ENCODE measurements at regions not wholly inside any gene's neighbourhood (a gene's known extent, or its start where the extent isn't known, plus 50 kb on each side); places are given as distances from the start of the nearest gene placed in this dataset.
"Not testable (repeated sequence)": the region's sequence is repeated elsewhere in the genome, so short reads cannot be mapped to it uniquely, and the experiment has no call there.

DNA sequence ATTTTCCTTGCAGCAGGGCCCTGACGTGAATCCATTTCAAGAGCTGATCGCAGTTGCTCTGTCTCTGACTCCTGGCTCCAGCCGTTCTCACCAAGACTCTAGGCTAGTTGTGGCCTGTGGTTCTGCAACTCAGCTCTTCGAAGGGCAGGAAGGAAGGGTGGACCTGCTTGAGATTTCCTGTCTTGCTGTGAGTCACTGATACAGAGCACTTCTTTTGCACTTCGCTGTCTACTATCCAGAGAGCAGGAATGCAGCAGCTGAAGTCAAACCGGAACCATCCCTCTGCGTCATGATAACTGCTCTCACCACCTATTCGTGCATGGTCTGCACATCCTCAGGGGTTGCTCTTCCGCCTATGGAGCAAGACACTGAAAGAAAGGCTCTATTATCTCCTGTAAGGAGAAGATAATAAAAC lies 59.7 kb downstream of the RAP2B start:
- Histone ChIP-seq H3K4me1 (peaks cover 0 to 38% (median 8%) of the 10 kb centered on the region in 12 donors), H3K4me3 (peak overlapping the region in 5 of 12 donors; percentile 1 to 17 (median 11)), H3K36me3 (no peaks in the 10 kb centered on the region), H3K27me3 (no peaks in the 10 kb centered on the region), H3K9me3 (no peaks in the 10 kb centered on the region), H3K27ac (peak overlapping the region; percentile 40 to 95 (median 68))
- TF ChIP-seq, protein P1, sequence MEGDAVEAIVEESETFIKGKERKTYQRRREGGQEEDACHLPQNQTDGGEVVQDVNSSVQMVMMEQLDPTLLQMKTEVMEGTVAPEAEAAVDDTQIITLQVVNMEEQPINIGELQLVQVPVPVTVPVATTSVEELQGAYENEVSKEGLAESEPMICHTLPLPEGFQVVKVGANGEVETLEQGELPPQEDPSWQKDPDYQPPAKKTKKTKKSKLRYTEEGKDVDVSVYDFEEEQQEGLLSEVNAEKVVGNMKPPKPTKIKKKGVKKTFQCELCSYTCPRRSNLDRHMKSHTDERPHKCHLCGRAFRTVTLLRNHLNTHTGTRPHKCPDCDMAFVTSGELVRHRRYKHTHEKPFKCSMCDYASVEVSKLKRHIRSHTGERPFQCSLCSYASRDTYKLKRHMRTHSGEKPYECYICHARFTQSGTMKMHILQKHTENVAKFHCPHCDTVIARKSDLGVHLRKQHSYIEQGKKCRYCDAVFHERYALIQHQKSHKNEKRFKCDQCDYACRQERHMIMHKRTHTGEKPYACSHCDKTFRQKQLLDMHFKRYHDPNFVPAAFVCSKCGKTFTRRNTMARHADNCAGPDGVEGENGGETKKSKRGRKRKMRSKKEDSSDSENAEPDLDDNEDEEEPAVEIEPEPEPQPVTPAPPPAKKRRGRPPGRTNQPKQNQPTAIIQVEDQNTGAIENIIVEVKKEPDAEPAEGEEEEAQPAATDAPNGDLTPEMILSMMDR (IDR thresholded peaks at IDR 0.05), result no peak
- TF ChIP-seq POLR2A (IDR thresholded peaks at IDR 0.05), result no peak
- ATAC-seq (peak; percentile 97 to 100 (median 100)), DNase-seq (peak; percentile 70 to 77 (median 73))
- WGBS, 4 donors, result 10 to 14% (median 13%) methylated on average over 9 of the region's 9 CpGs
- intact Hi-C loops (cut with DNase I), result loop anchor here in 5 of 10 donors (5.0 to 10.0 kb wide), 4 partner anchors 47 to 63 kb away; partner anchors contain the start of gene RAP2B (in 3 of the 5)

DNA sequence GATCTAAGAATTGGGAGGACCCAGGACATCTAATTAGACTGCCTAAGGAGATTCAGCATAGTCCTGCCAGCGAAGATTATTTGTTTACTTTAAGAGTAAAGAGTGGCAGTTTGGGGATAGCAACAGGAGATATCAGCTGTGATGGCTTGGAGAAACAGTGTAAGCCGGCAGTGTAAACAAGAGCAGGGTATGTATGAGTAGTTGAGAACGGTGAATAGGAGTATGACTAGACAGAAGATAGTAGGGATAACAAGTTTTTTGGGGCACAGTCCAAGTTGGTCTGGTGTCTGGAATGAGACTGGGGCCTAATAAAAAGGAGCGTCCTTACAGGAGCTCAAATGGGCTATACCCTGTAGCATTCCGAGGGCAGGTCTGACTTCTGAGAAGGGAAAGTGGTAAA lies 64.9 kb downstream of the RAP2B start:
- not testable (repeated sequence) for H3K36me3 ChIP-seq, H3K9me3 ChIP-seq, H3K27me3 ChIP-seq, ATAC-seq, H3K27ac ChIP-seq, DNase-seq, H3K4me3 ChIP-seq
- 76 to 90% (median 87%) methylated on average over 5 of the region's 5 CpGs for WGBS, 4 donors
- peaks cover 0 to 13% (median 0%) of the 10 kb centered on the region in 12 donors for H3K4me1 ChIP-seq
- intact Hi-C loops (cut with DNase I), result loop anchor here in 3 of 10 donors (10.0 kb wide), 3 partner anchors 52 to 62 kb away; partner anchors contain the start of gene RAP2B (in 1 of the 3)

DNA sequence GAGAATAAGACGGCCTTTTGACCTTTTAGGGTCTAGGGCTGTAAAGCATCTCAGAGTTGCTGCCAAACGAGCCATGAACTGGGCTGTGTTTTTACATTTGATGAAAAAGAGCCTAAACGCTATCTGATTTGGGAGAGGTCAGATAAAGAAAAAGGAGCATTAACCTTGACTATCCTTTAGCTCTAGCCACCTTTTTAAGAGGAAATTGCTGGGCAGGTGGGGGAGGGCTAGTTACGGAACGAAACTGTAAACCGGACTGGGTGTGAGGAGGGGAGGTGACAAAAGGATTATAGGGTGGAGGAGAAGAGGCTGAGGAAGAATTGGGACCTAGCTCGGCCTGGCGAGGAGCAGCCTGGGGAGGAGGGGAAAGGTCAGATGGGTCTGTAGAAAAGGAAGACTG lies 68.4 kb downstream of the RAP2B start:
- H3K9me3 ChIP-seq; H3K27me3 ChIP-seq; ATAC-seq; H3K36me3 ChIP-seq; H3K4me3 ChIP-seq; DNase-seq; H3K27ac ChIP-seq; intact Hi-C loops (cut with DNase I); H3K4me1 ChIP-seq: not testable (repeated sequence)
- WGBS, 4 donors, result 87 to 89% (median 87%) methylated on average over 8 of the region's 8 CpGs

DNA sequence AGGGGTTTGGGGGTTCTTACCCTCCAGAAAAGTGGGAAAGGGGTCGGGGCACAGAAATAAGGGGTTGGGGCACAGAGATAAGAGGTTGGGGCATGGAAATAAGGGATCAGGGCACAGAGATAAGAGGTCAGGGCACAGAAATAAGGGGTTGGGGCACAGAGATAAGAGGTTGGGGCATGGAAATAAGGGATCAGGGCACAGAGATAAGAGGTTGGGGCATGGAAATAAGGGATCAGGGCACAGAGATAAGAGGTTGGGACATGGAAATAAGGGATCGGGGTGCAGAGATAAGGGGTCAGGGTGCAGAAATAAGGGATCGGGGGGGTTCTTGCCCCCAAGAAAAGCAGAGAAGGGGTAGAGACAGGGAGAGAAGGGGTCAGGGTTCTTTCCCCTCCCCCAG lies 69.2 kb downstream of the RAP2B start:
- not testable (repeated sequence) for H3K9me3 ChIP-seq
- WGBS, 4 donors, result 84 to 90% (median 85%) methylated on average over 3 of the region's 3 CpGs

DNA sequence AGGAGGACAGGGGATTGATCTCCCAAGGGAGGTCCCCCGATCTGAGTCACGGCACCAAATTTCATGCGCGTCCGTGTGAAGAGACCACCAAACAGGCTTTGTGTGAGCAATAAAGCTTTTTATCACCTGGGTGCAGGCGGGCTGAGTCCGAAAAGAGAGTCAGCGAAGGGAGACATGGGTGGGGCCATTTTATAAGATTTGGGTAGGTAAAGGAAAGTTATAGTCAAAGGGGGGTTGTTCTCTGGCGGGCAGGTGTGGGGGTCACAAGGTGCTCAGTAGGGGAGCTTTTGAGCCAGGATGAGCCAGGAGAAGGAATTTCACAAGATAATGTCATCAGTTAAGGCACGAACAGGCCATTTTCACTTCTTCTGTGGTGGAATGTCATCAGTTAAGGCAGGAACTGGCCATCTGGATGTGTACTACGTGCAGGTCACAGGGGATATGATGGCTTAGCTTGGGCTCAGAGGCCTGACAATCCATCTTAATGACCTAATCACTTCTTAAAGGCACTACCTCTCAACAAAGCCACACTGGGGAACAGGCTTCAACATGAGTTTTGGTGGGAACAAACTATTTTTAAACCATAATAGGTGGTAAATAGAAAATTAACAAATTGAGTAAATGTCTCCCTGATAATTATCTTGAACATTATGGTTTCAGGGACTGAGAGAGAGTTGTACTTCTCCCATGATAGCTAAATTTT lies 70.2 kb downstream of the RAP2B start:
- H3K36me3 ChIP-seq; H3K27me3 ChIP-seq; H3K4me1 ChIP-seq; H3K27ac ChIP-seq; ATAC-seq; intact Hi-C loops (cut with DNase I); H3K4me3 ChIP-seq; DNase-seq; H3K9me3 ChIP-seq: not testable (repeated sequence)
- 88 to 90% (median 88%) methylated on average over 10 to 11 of the region's 11 CpGs for WGBS, 4 donors

More for the DNA sequence above, 69.2 kb downstream of the RAP2B start:
- intact Hi-C loops (cut with DNase I); DNase-seq; ATAC-seq; H3K36me3 ChIP-seq; H3K27ac ChIP-seq; H3K4me3 ChIP-seq; H3K4me1 ChIP-seq; H3K27me3 ChIP-seq: not testable (repeated sequence)

DNA sequence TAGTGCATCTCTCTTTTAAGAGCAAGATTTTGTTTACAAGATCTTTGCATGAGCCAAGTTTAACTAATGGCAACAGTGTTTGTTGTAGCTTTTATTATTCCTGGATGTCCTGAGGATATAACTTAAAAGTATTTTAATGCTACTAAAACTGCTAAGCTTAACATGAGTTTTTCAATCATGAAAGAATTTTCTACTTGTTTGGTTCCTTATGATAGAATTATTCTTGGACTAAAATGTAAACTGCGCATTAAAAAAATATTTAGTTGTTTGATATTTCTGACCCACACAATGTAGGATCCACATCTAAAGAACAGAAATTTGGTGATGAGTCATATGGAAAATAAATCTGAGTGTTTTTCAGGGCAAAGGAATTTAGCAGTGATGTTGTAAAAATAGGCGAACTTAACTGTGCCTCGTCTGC lies 70.8 kb downstream of the RAP2B start:
- no peaks in the 10 kb centered on the region for H3K27me3 ChIP-seq
- H3K36me3 ChIP-seq, result no peaks in the 10 kb centered on the region
- H3K9me3 ChIP-seq, result no peaks in the 10 kb centered on the region
- WGBS, 4 donors, result 70 to 78% (median 75%) methylated on average over 3 of the region's 3 CpGs
- intact Hi-C loops (cut with DNase I), result no loop called here
- no peak for ATAC-seq
- H3K4me3 ChIP-seq, result no peak overlapping the region
- DNase-seq, result no peak
- TF ChIP-seq, protein P1 (IDR thresholded peaks at IDR 0.05), result no peak
- no peak for TF ChIP-seq POLR2A (IDR thresholded peaks at IDR 0.05)
- no peaks in the 10 kb centered on the region for H3K4me1 ChIP-seq
- no peak overlapping the region for H3K27ac ChIP-seq

All from heart left ventricle (tissue), 16 donors.